HepG2 (cell line): ENCODE measurements at regions not wholly inside any gene's neighbourhood (a gene's known extent, or its start where the extent isn't known, plus 50 kb on each side); places are given as distances from the start of the nearest gene placed in this dataset.

Experiments
- ATAC-seq: fragments of 200-7000 bp; cut with Tn5 transposase; 3 replicates; pipeline ENCODE4 v1.9.1; 2020; ENCODE audit warnings: mild to moderate bottlenecking, moderate library complexity
- BruUV-seq: library from RNA; stranded (reverse); fragments of 400-500 nt; replicated peaks from 2 replicates; lab custom pipeline; 2021; lab: Mats Ljungman, UMichigan
- CTCF ChIA-PET: fragments of 300-600 bp; formaldehyde crosslinking; extraction: SDS; loops from one replicate; lab custom pipeline; 2021; ENCODE audit warnings: low total read pairs, inconsistent platforms, low intra/inter-chr PET ratio; lab: Yijun Ruan, JAX
- POLR2A ChIA-PET: fragments of 350-600 bp; sonication (Branson Sonifier 250); formaldehyde crosslinking; loops from one replicate; lab custom pipeline; 2020; ENCODE audit warnings: antibody characterized with exemption, inconsistent platforms; lab: Yijun Ruan, JAX
- DNase-seq: peaks from one replicate; pipeline ENCODE4 v3.0.0-alpha.2; 2015; ENCODE audit warnings: low spot score
- FAIRE-seq: peaks from 3 replicates; lab custom pipeline; 2011; peaks lifted over from hg19 to GRCh38; lab: Jason Lieb, UNC
- H2AFZ ChIP-seq: one replicate; pipeline ENCODE4 v1.6.1; 2011; ENCODE audit warnings: low read length, inconsistent platforms
- H3K27ac ChIP-seq: fragments of 300-600 bp; 3 replicates; pipeline ENCODE4 v1.8.0; 2011; ENCODE audit warnings: mixed run types, mild to moderate bottlenecking, mixed read lengths, low read length, inconsistent platforms; ENCODE audit not compliant: insufficient read depth; ENCODE audit errors: extremely low read length
- H3K27me3 ChIP-seq, 2 experiments: fragments of 200-600 bp in 1 of 2; 2 replicates in 1 of 2; 3 replicates in 1 of 2; pipeline versions ENCODE4 v1.6.0 to v1.8.0; 2011; ENCODE audit warnings: low read length in 2 of 2, mild to moderate bottlenecking in 2 of 2, moderate library complexity in 2 of 2, inconsistent platforms in 1 of 2; ENCODE audit not compliant: insufficient read depth in 2 of 2, control insufficient read depth in 1 of 2
- H3K36me3 ChIP-seq, 2 experiments: fragments of 200-600 bp in 1 of 2; replicated peaks in 1 of 2; 2 replicates in 1 of 2; 3 replicates in 1 of 2; pipeline versions ENCODE4 v1.5.1 to v1.8.0; 2011; ENCODE audit warnings: low read length in 2 of 2, inconsistent platforms in 1 of 2; ENCODE audit not compliant: insufficient read depth in 2 of 2, control insufficient read depth in 1 of 2
- H3K4me1 ChIP-seq: 2 replicates; pipeline ENCODE4 v1.5.1; 2012; ENCODE audit warnings: low read length, inconsistent platforms; ENCODE audit not compliant: insufficient read depth
- H3K4me2 ChIP-seq: 2 replicates; pipeline ENCODE4 v1.6.0; 2011; ENCODE audit warnings: low read depth, low read length, inconsistent platforms
- H3K4me3 ChIP-seq, 3 experiments: fragments of 200-600 bp in 1 of 3; sonication (generic), shearing (Covaris generic) in 1 of 3; replicated peaks in 1 of 3; 2 replicates each; pipeline ENCODE4 v1.5.1; 2011 to 2016; ENCODE audit warnings: low read length in 3 of 3, inconsistent platforms in 2 of 3, low read depth in 2 of 3, mild to moderate bottlenecking in 2 of 3, control low read depth in 1 of 3, mixed read lengths in 1 of 3; ENCODE audit not compliant: insufficient read depth in 1 of 3
- H3K79me2 ChIP-seq: one replicate; pipeline ENCODE4 v1.6.1; 2011; ENCODE audit warnings: low read length, inconsistent platforms; ENCODE audit not compliant: insufficient read depth
- H3K9ac ChIP-seq: 2 replicates; pipeline ENCODE4 v1.6.0; 2011; ENCODE audit warnings: mild to moderate bottlenecking, low read depth, low read length, inconsistent platforms; ENCODE audit not compliant: insufficient read depth
- H3K9me3 ChIP-seq: 2 replicates; pipeline ENCODE4 v1.5.1; 2012; ENCODE audit warnings: mild to moderate bottlenecking, low read length
- H4K20me1 ChIP-seq: 2 replicates; pipeline ENCODE4 v1.6.0; 2011; ENCODE audit warnings: inconsistent platforms, mild to moderate bottlenecking, low read length, moderate library complexity; ENCODE audit not compliant: insufficient read depth
- E2F2 ChIP-seq: sonication (generic); formaldehyde crosslinking; IDR thresholded peaks from 2 replicates; pipeline ENCODE4 v1.4.0; 2020; ENCODE audit warnings: missing genetic modification reagents, borderline replicate concordance
- IKZF4 ChIP-seq: sonication (generic); formaldehyde crosslinking; IDR thresholded peaks from 2 replicates; pipeline ENCODE4 v1.5.1; 2020; ENCODE audit warnings: borderline replicate concordance, mild to moderate bottlenecking, low read depth, missing genetic modification reagents; ENCODE audit errors: not compliant biosample characterization
- JUNB ChIP-seq: sonication (generic); formaldehyde crosslinking; IDR thresholded peaks from 2 replicates; pipeline ENCODE4 v1.8.0; 2022; ENCODE audit warnings: missing genetic modification reagents, mild to moderate bottlenecking, borderline replicate concordance
- MLX ChIP-seq: IDR thresholded peaks from 2 replicates; pipeline ENCODE4 v1.6.1; 2016
- ZBTB7B ChIP-seq: sonication (generic); formaldehyde crosslinking; IDR thresholded peaks from 2 replicates; pipeline ENCODE4 v1.4.0; 2020; ENCODE audit warnings: missing genetic modification reagents
- ZKSCAN5 ChIP-seq: sonication (generic); formaldehyde crosslinking; IDR thresholded peaks from 2 replicates; pipeline ENCODE4 v1.5.1; 2020; ENCODE audit warnings: mild to moderate bottlenecking, missing genetic modification reagents
- ZNF792 ChIP-seq: IDR thresholded peaks from 2 replicates; pipeline ENCODE4 v1.6.1; 2016
- WGBS: methylation state at CpG from one replicate; pipeline ENCODE4 v1.1.6; 2017; ENCODE audit warnings: low lambda C conversion rate; 5-methylcytosine and 5-hydroxymethylcytosine counted together
- in situ Hi-C: cut with HindIII; loops from 2 replicates; pipeline ENCODE4 v1.10.0; 2017; ENCODE audit warnings: low pct_unique_long_range_greater_than_20kb; ENCODE audit not compliant: extremely low pct_ligation_motif_present
- intact Hi-C: fragments of 100-400 bp; cut with micrococcal nuclease; formaldehyde crosslinking; loops from one replicate; pipeline ENCODE4 v1.10.0; 2022; ENCODE audit not compliant: unreplicated experiment
- TF ChIP-seq, protein P1 (sequence below): sonication (generic); formaldehyde crosslinking; IDR thresholded peaks from 2 replicates; pipeline ENCODE4 v1.4.0; 2020; ENCODE audit warnings: mild to moderate bottlenecking, missing genetic modification reagents
- TF ChIP-seq, protein P2 (sequence below): sonication (generic); formaldehyde crosslinking; IDR thresholded peaks from 2 replicates; pipeline ENCODE4 v1.5.0; 2020; ENCODE audit warnings: missing genetic modification reagents, mild to moderate bottlenecking, borderline replicate concordance

- TF ChIP-seq, protein P1, sequence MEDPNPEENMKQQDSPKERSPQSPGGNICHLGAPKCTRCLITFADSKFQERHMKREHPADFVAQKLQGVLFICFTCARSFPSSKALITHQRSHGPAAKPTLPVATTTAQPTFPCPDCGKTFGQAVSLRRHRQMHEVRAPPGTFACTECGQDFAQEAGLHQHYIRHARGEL (CRISPR knock-in tag): no peak
- no peak for TF ChIP-seq MLX (CRISPR knock-in tag)
- TF ChIP-seq JUNB (CRISPR knock-in tag): no peak
- TF ChIP-seq, protein P2, sequence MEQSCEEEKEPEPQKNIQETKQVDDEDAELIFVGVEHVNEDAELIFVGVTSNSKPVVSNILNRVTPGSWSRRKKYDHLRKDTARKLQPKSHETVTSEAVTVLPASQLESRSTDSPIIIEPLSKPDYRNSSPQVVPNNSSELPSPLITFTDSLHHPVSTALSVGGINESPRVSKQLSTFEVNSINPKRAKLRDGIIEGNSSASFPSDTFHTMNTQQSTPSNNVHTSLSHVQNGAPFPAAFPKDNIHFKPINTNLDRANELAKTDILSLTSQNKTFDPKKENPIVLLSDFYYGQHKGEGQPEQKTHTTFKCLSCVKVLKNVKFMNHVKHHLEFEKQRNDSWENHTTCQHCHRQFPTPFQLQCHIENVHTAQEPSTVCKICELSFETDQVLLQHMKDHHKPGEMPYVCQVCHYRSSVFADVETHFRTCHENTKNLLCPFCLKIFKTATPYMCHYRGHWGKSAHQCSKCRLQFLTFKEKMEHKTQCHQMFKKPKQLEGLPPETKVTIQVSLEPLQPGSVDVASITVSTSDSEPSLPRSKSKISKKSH (CRISPR knock-in tag): no peak
- no peak for TF ChIP-seq ZBTB7B (CRISPR knock-in tag)
- no peak for TF ChIP-seq ZKSCAN5
- TF ChIP-seq ZNF792 (CRISPR knock-in tag): no peak
Measured at GRCh38 chr3:34005886-34006285, 207.5 kb downstream of the PDCD6IP start (continued).

DNA sequence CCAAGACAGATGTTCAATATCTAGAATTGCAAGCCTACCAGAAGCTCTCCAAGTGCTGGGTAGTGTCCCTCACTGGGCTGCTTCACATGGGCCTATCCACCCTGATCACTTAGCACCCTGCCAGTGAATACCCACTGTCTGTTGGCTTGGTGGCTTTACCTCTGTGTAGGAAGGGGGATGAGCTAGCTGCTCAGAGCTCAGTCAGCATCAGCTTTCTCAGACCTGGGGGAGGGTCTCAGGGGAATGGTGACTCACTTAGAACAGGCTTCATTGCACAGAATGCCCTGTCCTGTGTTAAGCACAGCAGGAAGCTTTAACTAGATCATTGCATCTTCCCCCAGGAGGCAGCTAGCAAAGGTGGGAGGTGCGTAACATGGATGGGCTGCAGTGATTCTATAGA is 209.8 kb downstream of the PDCD6IP start:
- Histone ChIP-seq H3K79me2 (no peaks in the 10 kb centered on the region), H3K4me3 (no peak overlapping the region), H3K27me3 (no peaks in the 10 kb centered on the region), H3K36me3 (no peaks in the 10 kb centered on the region), H3K4me2 (no peak overlapping the region), H3K4me1 (peaks cover 79% of the 10 kb centered on the region), H3K9ac (no peak overlapping the region), H3K27ac (no peak overlapping the region), H2AFZ (no peak overlapping the region), H4K20me1 (no peaks in the 10 kb centered on the region), H3K9me3 (no peaks in the 10 kb centered on the region)
- intact Hi-C loops: no loop called here
- ATAC-seq: no peak
- in situ Hi-C loops: no loop called here
- DNase-seq: no peak
- ChIA-PET CTCF (no interaction called here), POLR2A (no interaction called here)
- BruUV-seq: no TSS peak
- TF ChIP-seq IKZF4 (CRISPR knock-in tag) (no peak), E2F2 (CRISPR knock-in tag) (no peak)
- 88% methylated on average over 1 of the region's 1 CpG for WGBS
- FAIRE-seq: no peak
